NT2/D1 (cell line): ENCODE measurements at regions not wholly inside any gene's neighbourhood (a gene's known extent, or its start where the extent isn't known, plus 50 kb on each side); places are given as distances from the start of the nearest gene placed in this dataset.

Experiments used
- DNase-seq: peaks from one replicate; pipeline ENCODE4 v3.0.0-alpha.2; 2011; ENCODE audit warnings: low read depth, low spot score
- H3K27me3 ChIP-seq: 2 replicates; pipeline ENCODE4 v1.6.0; 2011; ENCODE audit warnings: mild to moderate bottlenecking; ENCODE audit not compliant: insufficient read length, insufficient read depth
- H3K36me3 ChIP-seq: 2 replicates; pipeline ENCODE4 v1.6.1; 2011; ENCODE audit warnings: mild to moderate bottlenecking, low read length, mixed read lengths; ENCODE audit not compliant: insufficient read depth, insufficient read length
- H3K4me1 ChIP-seq: 2 replicates; pipeline ENCODE4 v1.5.1; 2011; ENCODE audit not compliant: insufficient read depth, insufficient read length
- H3K4me3 ChIP-seq: 2 replicates; pipeline ENCODE4 v1.5.1; 2011; ENCODE audit warnings: low read depth; ENCODE audit not compliant: insufficient read length
- H3K9ac ChIP-seq: 2 replicates; pipeline ENCODE4 v1.6.0; 2011; ENCODE audit warnings: low read depth; ENCODE audit not compliant: insufficient read length
- H3K9me3 ChIP-seq: 2 replicates; pipeline ENCODE4 v1.5.1; 2011; ENCODE audit warnings: mild to moderate bottlenecking, low read length; ENCODE audit not compliant: insufficient read depth
- SUZ12 ChIP-seq: IDR thresholded peaks from 2 replicates; pipeline ENCODE4 v1.6.1; 2011; ENCODE audit not compliant: insufficient read length, insufficient read depth; ENCODE audit errors: extremely low read depth
- YY1 ChIP-seq: IDR thresholded peaks from 2 replicates; pipeline ENCODE4 v1.6.1; 2011; ENCODE audit not compliant: insufficient read length, insufficient read depth
- ZNF274 ChIP-seq: IDR thresholded peaks from 2 replicates; pipeline ENCODE4 v1.6.1; 2011; ENCODE audit warnings: mild to moderate bottlenecking, low read depth, low read length

- H3K27me3 ChIP-seq = no peaks in the 10 kb centered on the region
- DNase-seq = no peak
- no peaks in the 10 kb centered on the region for H3K36me3 ChIP-seq
- TF ChIP-seq ZNF274 = no peak
- no peak for TF ChIP-seq YY1
- no peak for TF ChIP-seq SUZ12
- H3K9me3 ChIP-seq = no peaks in the 10 kb centered on the region
- no peak overlapping the region for H3K9ac ChIP-seq
- no peaks in the 10 kb centered on the region for H3K4me1 ChIP-seq
- H3K4me3 ChIP-seq = no peak overlapping the region
These were observed 171.5 kb upstream of the GOLIM4 start for GRCh38 chr3:168267179-168267578.

GRCh38 chr3:168266335-168266734 is 170.6 kb upstream of the GOLIM4 start:
- Histone ChIP-seq H3K4me1 (no peaks in the 10 kb centered on the region), H3K27me3 (no peaks in the 10 kb centered on the region), H3K36me3 (no peaks in the 10 kb centered on the region), H3K9me3 (no peaks in the 10 kb centered on the region), H3K9ac (no peak overlapping the region), H3K4me3 (no peak overlapping the region)
- DNase-seq = no peak
- no peak for TF ChIP-seq ZNF274
- TF ChIP-seq SUZ12 = no peak
- no peak for TF ChIP-seq YY1

GRCh38 chr3:168262887-168263286 is 167.2 kb upstream of the GOLIM4 start:
- H3K4me1 ChIP-seq = no peaks in the 10 kb centered on the region
- H3K36me3 ChIP-seq = no peaks in the 10 kb centered on the region
- no peak overlapping the region for H3K9ac ChIP-seq
- no peak for TF ChIP-seq ZNF274
- no peak for TF ChIP-seq YY1
- no peak for TF ChIP-seq SUZ12
- no peaks in the 10 kb centered on the region for H3K27me3 ChIP-seq
- no peaks in the 10 kb centered on the region for H3K9me3 ChIP-seq
- no peak for DNase-seq
- no peak overlapping the region for H3K4me3 ChIP-seq

- Histone ChIP-seq H3K4me3 (no peak overlapping the region), H3K9ac (no peak overlapping the region), H3K9me3 (peaks cover 11% of the 10 kb centered on the region; the same call in 1 of the 2 replicates), H3K27me3 (no peaks in the 10 kb centered on the region), H3K4me1 (no peaks in the 10 kb centered on the region), H3K36me3 (no peaks in the 10 kb centered on the region)
- TF ChIP-seq YY1 (no peak), ZNF274 (no peak), SUZ12 (no peak)
- DNase-seq = no peak
These were observed 165.1 kb upstream of the GOLIM4 start for GRCh38 chr3:168260859-168261258.

GRCh38 chr3:168251371-168251770 is 155.6 kb upstream of the GOLIM4 start:
- DNase-seq = no peak
- H3K4me3 ChIP-seq = no peak overlapping the region
- TF ChIP-seq YY1 (no peak), SUZ12 (no peak), ZNF274 (no peak)
- H3K27me3 ChIP-seq = peaks cover 20% of the 10 kb centered on the region
- H3K4me1 ChIP-seq = no peaks in the 10 kb centered on the region
- H3K36me3 ChIP-seq = no peaks in the 10 kb centered on the region
- H3K9me3 ChIP-seq = peaks cover 18% of the 10 kb centered on the region; the same call in 1 of the 2 replicates
- no peak overlapping the region for H3K9ac ChIP-seq

GRCh38 chr3:168250415-168250861 is 154.7 kb upstream of the GOLIM4 start:
- H3K4me1 ChIP-seq = no peaks in the 10 kb centered on the region
- TF ChIP-seq SUZ12 (no peak), YY1 (no peak), ZNF274 (no peak)
- DNase-seq = no peak
- H3K9ac ChIP-seq = peak overlapping the region; percentile 96
- peaks cover 8% of the 10 kb centered on the region; the same call in 1 of the 2 replicates for H3K9me3 ChIP-seq
- no peaks in the 10 kb centered on the region for H3K36me3 ChIP-seq
- peaks cover 20% of the 10 kb centered on the region for H3K27me3 ChIP-seq
- peak overlapping the region; percentile 88 for H3K4me3 ChIP-seq

- TF ChIP-seq SUZ12 (no peak), ZNF274 (no peak), YY1 (no peak)
- H3K27me3 ChIP-seq = peaks cover 20% of the 10 kb centered on the region
- no peaks in the 10 kb centered on the region for H3K4me1 ChIP-seq
- peaks cover 2% of the 10 kb centered on the region; the same call in 1 of the 2 replicates for H3K9me3 ChIP-seq
- peak overlapping the region; percentile 88 for H3K4me3 ChIP-seq
- peak; percentile 84 for DNase-seq
- no peaks in the 10 kb centered on the region for H3K36me3 ChIP-seq
- peak overlapping the region; percentile 96 for H3K9ac ChIP-seq
These were observed 154.1 kb upstream of the GOLIM4 start for GRCh38 chr3:168249550-168250414.

- Histone ChIP-seq H3K36me3 (no peaks in the 10 kb centered on the region), H3K9me3 (no peaks in the 10 kb centered on the region), H3K9ac (peak overlapping the region; percentile 96), H3K4me3 (peak overlapping the region; percentile 88), H3K4me1 (no peaks in the 10 kb centered on the region), H3K27me3 (peaks cover 20% of the 10 kb centered on the region)
- no peak for DNase-seq
- TF ChIP-seq ZNF274 (no peak), SUZ12 (no peak), YY1 (no peak)
These were observed 153.5 kb upstream of the GOLIM4 start for GRCh38 chr3:168249205-168249549.
